ENCODE measurements at regions not wholly inside any gene's neighbourhood (a gene's known extent, or its start where the extent isn't known, plus 50 kb on each side); places are given as distances from the start of the nearest gene placed in this dataset.

DNA sequence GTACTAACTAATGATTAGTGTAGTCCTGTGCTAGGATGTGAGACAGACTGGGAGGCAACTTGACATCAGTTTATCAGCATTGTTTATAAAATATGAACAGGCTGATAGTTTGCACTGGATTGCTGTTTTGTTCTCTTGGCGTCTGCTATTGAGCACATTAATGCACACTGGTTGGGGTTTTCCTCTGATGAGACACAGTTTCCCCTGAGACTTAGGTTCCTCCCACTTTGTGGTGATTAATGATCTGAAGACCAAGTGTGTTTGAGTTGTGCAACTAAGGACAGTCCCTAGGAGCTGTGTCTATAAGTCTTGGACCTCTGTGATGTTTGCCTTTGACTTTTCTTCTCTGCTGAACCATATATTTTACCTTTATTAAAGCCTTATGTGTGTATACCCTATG, 1015.4 kb downstream of the AMY1C start:
- H3K27ac ChIP-seq = no peak overlapping the region
- no peak overlapping the region for H3K4me3 ChIP-seq
- TF ChIP-seq, protein P1, sequence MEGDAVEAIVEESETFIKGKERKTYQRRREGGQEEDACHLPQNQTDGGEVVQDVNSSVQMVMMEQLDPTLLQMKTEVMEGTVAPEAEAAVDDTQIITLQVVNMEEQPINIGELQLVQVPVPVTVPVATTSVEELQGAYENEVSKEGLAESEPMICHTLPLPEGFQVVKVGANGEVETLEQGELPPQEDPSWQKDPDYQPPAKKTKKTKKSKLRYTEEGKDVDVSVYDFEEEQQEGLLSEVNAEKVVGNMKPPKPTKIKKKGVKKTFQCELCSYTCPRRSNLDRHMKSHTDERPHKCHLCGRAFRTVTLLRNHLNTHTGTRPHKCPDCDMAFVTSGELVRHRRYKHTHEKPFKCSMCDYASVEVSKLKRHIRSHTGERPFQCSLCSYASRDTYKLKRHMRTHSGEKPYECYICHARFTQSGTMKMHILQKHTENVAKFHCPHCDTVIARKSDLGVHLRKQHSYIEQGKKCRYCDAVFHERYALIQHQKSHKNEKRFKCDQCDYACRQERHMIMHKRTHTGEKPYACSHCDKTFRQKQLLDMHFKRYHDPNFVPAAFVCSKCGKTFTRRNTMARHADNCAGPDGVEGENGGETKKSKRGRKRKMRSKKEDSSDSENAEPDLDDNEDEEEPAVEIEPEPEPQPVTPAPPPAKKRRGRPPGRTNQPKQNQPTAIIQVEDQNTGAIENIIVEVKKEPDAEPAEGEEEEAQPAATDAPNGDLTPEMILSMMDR (IDR thresholded peaks at IDR 0.05) = no peak
- no peaks in the 10 kb centered on the region for H3K36me3 ChIP-seq
- ATAC-seq (ENCODE audit: insufficient number of reproducible peaks, low FRiP score, low read depth) (peak; percentile 28), DNase-seq (ENCODE audit: low spot score) (no peak)
- no peaks in the 10 kb centered on the region for H3K4me1 ChIP-seq (ENCODE audit: control insufficient read depth in 1 of 2, low read depth in 2 of 2)
- no peaks in the 10 kb centered on the region for H3K9me3 ChIP-seq
- H3K27me3 ChIP-seq (replicated peaks; ENCODE audit: insufficient read depth) = no peaks in the 10 kb centered on the region

- Histone ChIP-seq H3K4me1 (ENCODE audit: control insufficient read depth in 1 of 2, low read depth in 2 of 2) (no peaks in the 10 kb centered on the region), H3K27ac (no peak overlapping the region), H3K4me3 (no peak overlapping the region), H3K9me3 (no peaks in the 10 kb centered on the region), H3K27me3 (replicated peaks; ENCODE audit: insufficient read depth) (no peaks in the 10 kb centered on the region), H3K36me3 (no peaks in the 10 kb centered on the region)
- TF ChIP-seq, protein P1 (IDR thresholded peaks at IDR 0.05) = no peak
- no peak for DNase-seq (ENCODE audit: low spot score)
- ATAC-seq (ENCODE audit: insufficient number of reproducible peaks, low FRiP score, low read depth) = no peak
Observed at GRCh38 chr1:104768466-104768865, 1018.8 kb downstream of the AMY1C start.

DNA sequence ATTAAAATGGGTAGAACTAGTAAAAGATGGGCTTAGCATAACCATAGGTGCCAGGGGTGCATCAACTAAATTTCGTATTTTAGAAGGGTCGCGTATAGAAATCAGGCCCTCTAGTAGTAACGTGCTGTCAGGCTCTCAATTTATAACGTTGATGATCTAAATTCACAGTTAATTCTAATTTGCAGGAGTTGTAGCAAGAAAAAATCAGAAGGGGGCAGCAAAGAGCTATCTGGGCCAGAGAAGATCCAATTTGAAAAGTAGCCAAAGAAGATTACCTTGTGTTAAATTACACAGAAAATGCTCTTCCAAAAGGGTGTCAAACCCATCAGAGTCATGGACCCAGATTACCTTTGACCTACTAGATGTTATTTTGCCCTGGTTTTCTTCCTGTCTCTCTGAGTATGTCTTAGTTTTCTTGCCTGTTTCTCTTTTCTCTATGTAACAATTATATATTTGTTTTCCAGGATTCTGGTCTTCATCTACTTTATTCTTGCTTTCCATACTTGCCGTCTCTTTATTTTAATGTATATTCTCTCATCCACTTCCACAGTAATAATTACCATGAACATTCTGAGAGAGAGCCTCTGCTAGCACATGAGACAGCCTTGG, 1030.9 kb downstream of the AMY1C start:
- H3K36me3 ChIP-seq = no peaks in the 10 kb centered on the region
- TF ChIP-seq, protein P1 (IDR thresholded peaks at IDR 0.05) = peak; percentile 42
- DNase-seq (ENCODE audit: low spot score) = no peak
- ATAC-seq (ENCODE audit: insufficient number of reproducible peaks, low FRiP score, low read depth) = peak; percentile 39
- no peaks in the 10 kb centered on the region for H3K4me1 ChIP-seq (ENCODE audit: control insufficient read depth in 1 of 2, low read depth in 2 of 2)
- no peaks in the 10 kb centered on the region for H3K27me3 ChIP-seq (replicated peaks; ENCODE audit: insufficient read depth)
- no peak overlapping the region for H3K4me3 ChIP-seq
- H3K27ac ChIP-seq = no peak overlapping the region
- no peaks in the 10 kb centered on the region for H3K9me3 ChIP-seq

DNA sequence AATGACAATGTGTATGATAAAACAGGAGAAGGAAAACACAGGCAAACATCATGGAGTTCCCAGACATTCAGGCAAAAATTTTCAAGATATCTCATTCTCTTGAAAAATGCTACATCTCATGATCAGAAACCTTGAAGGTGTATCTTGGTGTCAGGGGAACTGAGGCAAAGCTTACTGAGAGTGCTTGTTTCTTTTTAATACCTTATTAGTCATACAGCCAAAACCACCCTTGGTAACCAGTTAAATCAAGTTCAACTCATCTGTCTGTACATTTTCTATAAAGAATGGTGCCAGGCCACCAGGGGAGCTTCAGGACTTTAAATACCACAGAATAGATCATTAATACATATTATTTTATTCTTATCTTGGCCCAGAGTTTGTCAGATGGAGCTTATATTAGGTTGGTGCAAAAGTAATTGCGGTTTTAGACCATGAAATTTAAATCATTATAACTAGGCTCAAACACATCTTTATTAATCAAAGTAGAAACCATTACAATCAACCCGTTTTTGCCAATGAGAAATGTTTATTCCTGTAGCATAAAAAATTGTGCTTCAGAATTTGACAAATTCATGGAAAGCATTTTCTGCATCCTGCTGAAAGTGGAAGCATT, 1036.0 kb downstream of the AMY1C start:
- H3K27ac ChIP-seq = no peak overlapping the region
- no peak for DNase-seq (ENCODE audit: low spot score)
- no peaks in the 10 kb centered on the region for H3K36me3 ChIP-seq
- no peaks in the 10 kb centered on the region for H3K4me1 ChIP-seq (ENCODE audit: control insufficient read depth in 1 of 2, low read depth in 2 of 2)
- no peak overlapping the region for H3K4me3 ChIP-seq
- TF ChIP-seq, protein P1 (IDR thresholded peaks at IDR 0.05) = no peak
- no peak for ATAC-seq (ENCODE audit: insufficient number of reproducible peaks, low FRiP score, low read depth)
- no peaks in the 10 kb centered on the region for H3K27me3 ChIP-seq (replicated peaks; ENCODE audit: insufficient read depth)
- no peaks in the 10 kb centered on the region for H3K9me3 ChIP-seq

GRCh38 chr1:104787866-104788510, 1038.3 kb downstream of the AMY1C start:
- Histone ChIP-seq H3K27ac (no peak overlapping the region), H3K4me3 (no peak overlapping the region), H3K36me3 (no peaks in the 10 kb centered on the region), H3K9me3 (no peaks in the 10 kb centered on the region), H3K4me1 (ENCODE audit: control insufficient read depth in 1 of 2, low read depth in 2 of 2) (no peaks in the 10 kb centered on the region), H3K27me3 (replicated peaks; ENCODE audit: insufficient read depth) (no peaks in the 10 kb centered on the region)
- TF ChIP-seq, protein P1 (IDR thresholded peaks at IDR 0.05) = no peak
- ATAC-seq (ENCODE audit: insufficient number of reproducible peaks, low FRiP score, low read depth) (no peak), DNase-seq (ENCODE audit: low spot score) (no peak)

Measured in thoracic aorta (tissue), 2 donors.